ENCODE measurements at regions not wholly inside any gene's neighbourhood (a gene's known extent, or its start where the extent isn't known, plus 50 kb on each side); places are given as distances from the start of the nearest gene placed in this dataset.

GRCh38 chr2:7523481-7524120 is 606.4 kb downstream of the RNF144A start:
- TF ChIP-seq CEBPB (IDR thresholded peaks at IDR 0.05; ENCODE audit: low read depth) (no peak), SP1 (IDR thresholded peaks at IDR 0.05; ENCODE audit: low read depth) (no peak), RAD21 (IDR thresholded peaks at IDR 0.05; ENCODE audit: low read depth) (no peak), EZH2phosphoT487 (IDR thresholded peaks at IDR 0.05; ENCODE audit: borderline replicate concordance) (no peak), ATF3 (IDR thresholded peaks at IDR 0.05) (no peak), ZNF274 (IDR thresholded peaks at IDR 0.05; ENCODE audit: low read depth, low read length) (no peak), ZFX (IDR thresholded peaks at IDR 0.05) (no peak), JUND (IDR thresholded peaks at IDR 0.05) (no peak), POLR2AphosphoS5 (IDR thresholded peaks at IDR 0.05; ENCODE audit: low read depth, low read length) (no peak), FOSL1 (IDR thresholded peaks at IDR 0.05; ENCODE audit: low read depth) (no peak), EZH2 (IDR thresholded peaks at IDR 0.05) (no peak), YY1 (IDR thresholded peaks at IDR 0.05; ENCODE audit: extremely low read depth, insufficient replicate concordance, low read depth, low read length) (no peak), ZBTB33 (IDR thresholded peaks at IDR 0.05; ENCODE audit: extremely low read depth, insufficient replicate concordance, low read length) (no peak), ELF1 (IDR thresholded peaks at IDR 0.05; ENCODE audit: borderline replicate concordance, low read depth) (no peak), SRF (IDR thresholded peaks at IDR 0.05; ENCODE audit: low read depth) (no peak), CBX3 (IDR thresholded peaks at IDR 0.05; ENCODE audit: low read depth) (no peak), SIN3A (IDR thresholded peaks at IDR 0.05; ENCODE audit: low read depth) (no peak)
- TF ChIP-seq, protein P1, sequence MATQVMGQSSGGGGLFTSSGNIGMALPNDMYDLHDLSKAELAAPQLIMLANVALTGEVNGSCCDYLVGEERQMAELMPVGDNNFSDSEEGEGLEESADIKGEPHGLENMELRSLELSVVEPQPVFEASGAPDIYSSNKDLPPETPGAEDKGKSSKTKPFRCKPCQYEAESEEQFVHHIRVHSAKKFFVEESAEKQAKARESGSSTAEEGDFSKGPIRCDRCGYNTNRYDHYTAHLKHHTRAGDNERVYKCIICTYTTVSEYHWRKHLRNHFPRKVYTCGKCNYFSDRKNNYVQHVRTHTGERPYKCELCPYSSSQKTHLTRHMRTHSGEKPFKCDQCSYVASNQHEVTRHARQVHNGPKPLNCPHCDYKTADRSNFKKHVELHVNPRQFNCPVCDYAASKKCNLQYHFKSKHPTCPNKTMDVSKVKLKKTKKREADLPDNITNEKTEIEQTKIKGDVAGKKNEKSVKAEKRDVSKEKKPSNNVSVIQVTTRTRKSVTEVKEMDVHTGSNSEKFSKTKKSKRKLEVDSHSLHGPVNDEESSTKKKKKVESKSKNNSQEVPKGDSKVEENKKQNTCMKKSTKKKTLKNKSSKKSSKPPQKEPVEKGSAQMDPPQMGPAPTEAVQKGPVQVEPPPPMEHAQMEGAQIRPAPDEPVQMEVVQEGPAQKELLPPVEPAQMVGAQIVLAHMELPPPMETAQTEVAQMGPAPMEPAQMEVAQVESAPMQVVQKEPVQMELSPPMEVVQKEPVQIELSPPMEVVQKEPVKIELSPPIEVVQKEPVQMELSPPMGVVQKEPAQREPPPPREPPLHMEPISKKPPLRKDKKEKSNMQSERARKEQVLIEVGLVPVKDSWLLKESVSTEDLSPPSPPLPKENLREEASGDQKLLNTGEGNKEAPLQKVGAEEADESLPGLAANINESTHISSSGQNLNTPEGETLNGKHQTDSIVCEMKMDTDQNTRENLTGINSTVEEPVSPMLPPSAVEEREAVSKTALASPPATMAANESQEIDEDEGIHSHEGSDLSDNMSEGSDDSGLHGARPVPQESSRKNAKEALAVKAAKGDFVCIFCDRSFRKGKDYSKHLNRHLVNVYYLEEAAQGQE (IDR thresholded peaks at IDR 0.05; ENCODE audit: low read depth): no peak
- TF ChIP-seq, protein P2, sequence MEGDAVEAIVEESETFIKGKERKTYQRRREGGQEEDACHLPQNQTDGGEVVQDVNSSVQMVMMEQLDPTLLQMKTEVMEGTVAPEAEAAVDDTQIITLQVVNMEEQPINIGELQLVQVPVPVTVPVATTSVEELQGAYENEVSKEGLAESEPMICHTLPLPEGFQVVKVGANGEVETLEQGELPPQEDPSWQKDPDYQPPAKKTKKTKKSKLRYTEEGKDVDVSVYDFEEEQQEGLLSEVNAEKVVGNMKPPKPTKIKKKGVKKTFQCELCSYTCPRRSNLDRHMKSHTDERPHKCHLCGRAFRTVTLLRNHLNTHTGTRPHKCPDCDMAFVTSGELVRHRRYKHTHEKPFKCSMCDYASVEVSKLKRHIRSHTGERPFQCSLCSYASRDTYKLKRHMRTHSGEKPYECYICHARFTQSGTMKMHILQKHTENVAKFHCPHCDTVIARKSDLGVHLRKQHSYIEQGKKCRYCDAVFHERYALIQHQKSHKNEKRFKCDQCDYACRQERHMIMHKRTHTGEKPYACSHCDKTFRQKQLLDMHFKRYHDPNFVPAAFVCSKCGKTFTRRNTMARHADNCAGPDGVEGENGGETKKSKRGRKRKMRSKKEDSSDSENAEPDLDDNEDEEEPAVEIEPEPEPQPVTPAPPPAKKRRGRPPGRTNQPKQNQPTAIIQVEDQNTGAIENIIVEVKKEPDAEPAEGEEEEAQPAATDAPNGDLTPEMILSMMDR (IDR thresholded peaks at IDR 0.05 in 2 of 3, conservative IDR thresholded peaks at IDR 0.05 in 1 of 3; ENCODE audit: borderline replicate concordance in 1 of 3, insufficient read depth in 1 of 3, low read depth in 2 of 3, low read length in 2 of 3): no peak
- no peak for ATAC-seq

More at GRCh38 chr2:7523481-7524120, 606.4 kb downstream of the RNF144A start:
- Histone ChIP-seq H3K9me2 (ENCODE audit: insufficient read depth) (no peaks in the 10 kb centered on the region), H3K79me2 (ENCODE audit: insufficient read depth, low read length) (no peaks in the 10 kb centered on the region), H3K9ac (ENCODE audit: low read length) (no peak overlapping the region), H3K4me2 (ENCODE audit: low read length) (no peak overlapping the region), H3K4me3 (replicated peaks in 1 of 2; ENCODE audit: low read depth in 1 of 2, low read length in 2 of 2) (no peak overlapping the region), H4K20me1 (ENCODE audit: insufficient read depth) (no peaks in the 10 kb centered on the region), H3K27ac (ENCODE audit: low read depth, low read length) (no peak overlapping the region), H3K27me3 (ENCODE audit: insufficient read depth, low read length) (no peaks in the 10 kb centered on the region), H3K9me3 (ENCODE audit: control insufficient read depth in 1 of 2, insufficient read depth in 1 of 2, low read depth in 1 of 2, low read length in 2 of 2) (no peaks in the 10 kb centered on the region), H3K4me1 (ENCODE audit: control insufficient read depth in 1 of 2, insufficient read depth in 2 of 2, low read length in 2 of 2) (no peaks in the 10 kb centered on the region), H2AFZ (ENCODE audit: low read depth, low read length, poor library complexity, severe bottlenecking) (no peak overlapping the region), H3K36me3 (ENCODE audit: control insufficient read depth in 1 of 2, insufficient read depth in 2 of 2, low read length in 2 of 2) (no peaks in the 10 kb centered on the region)
- no TSS peak for BruUV-seq (replicated peaks)
- RAD21 ChIA-PET (ENCODE audit: low non-redundant PET in 1 of 2, low total read pairs in 2 of 2, uncharacterized antibody in 2 of 2, unreplicated experiment in 2 of 2): no interaction called here
- intact Hi-C loops (cut with micrococcal nuclease): no loop called here
- CTCF ChIA-PET: no interaction called here
- POLR2A ChIA-PET: no interaction called here
- no peak for DNase-seq (ENCODE audit: low read depth, low spot score)
